Esophagus muscularis mucosa (tissue), 4 donors: ENCODE measurements at regions not wholly inside any gene's neighbourhood (a gene's known extent, or its start where the extent isn't known, plus 50 kb on each side); places are given as distances from the start of the nearest gene placed in this dataset.

Source experiments
- DNase-seq: peaks from one replicate; pipeline ENCODE4 v3.0.0-alpha.2; 2017; ENCODE audit errors: extremely low spot score
- H3K27ac ChIP-seq, 4 donors: fragments of 200-600 bp; sonication (generic); replicated peaks in 1 of 4; 1 replicate in 3 of 4; 2 replicates in 1 of 4; pipeline ENCODE4 v1.5.1; 2016 to 2019; ENCODE audit warnings: mild to moderate bottlenecking in 1 of 4
- H3K27me3 ChIP-seq, 4 donors: fragments of 200-600 bp; sonication (generic); one replicate each; pipeline versions ENCODE4 v1.5.1 to v1.6.0; 2016 to 2019
- H3K36me3 ChIP-seq, 4 donors: fragments of 200-600 bp; sonication (generic); one replicate each; pipeline ENCODE4 v1.5.1; 2016 to 2019
- H3K4me1 ChIP-seq, 4 donors: fragments of 200-600 bp; sonication (generic); one replicate each; pipeline ENCODE4 v1.5.1; 2016 to 2019
- H3K4me3 ChIP-seq, 4 donors: fragments of 200-600 bp; sonication (generic); 1 replicate in 2 of 4; 2 replicates in 2 of 4; pipeline ENCODE4 v1.5.1; 2016 to 2019; ENCODE audit warnings: mild to moderate bottlenecking in 4 of 4, moderate library complexity in 1 of 4
- H3K9me3 ChIP-seq, 4 donors: fragments of 200-600 bp; sonication (generic); 1 replicate in 3 of 4; 2 replicates in 1 of 4; pipeline ENCODE4 v1.5.1; 2016 to 2019
- EP300 ChIP-seq: sonication (generic); formaldehyde crosslinking; IDR thresholded peaks from one replicate; pipeline ENCODE4 v1.6.1; 2017; ENCODE audit warnings: antibody characterized with exemption
- POLR2A ChIP-seq: fragments of 450-650 bp; IDR thresholded peaks from one replicate; pipeline ENCODE4 v1.6.1; 2017; ENCODE audit warnings: antibody characterized with exemption, moderate library complexity, mild to moderate bottlenecking, low read depth
- POLR2AphosphoS5 ChIP-seq, 2 donors: sonication (generic); formaldehyde crosslinking; IDR thresholded peaks; one replicate each; pipeline ENCODE4 v1.6.1; 2017; ENCODE audit warnings: antibody characterized with exemption in 2 of 2
- WGBS: methylation state at CpG from one replicate; pipeline ENCODE4 v1.1.5; 2018; 5-methylcytosine and 5-hydroxymethylcytosine counted together
- intact Hi-C: fragments of 100-400 bp; cut with DNase I; formaldehyde crosslinking; loops from one replicate; pipeline ENCODE4 v1.15.1; 2023
- TF ChIP-seq, protein P1 (sequence below), 3 experiments: fragments of 200-600 bp in 2 of 3; fragments of 450-650 bp in 1 of 3; sonication (generic) in 2 of 3; IDR thresholded peaks; one replicate each; pipeline ENCODE4 v1.5.1; 2017 to 2019; ENCODE audit warnings: antibody characterized with exemption in 3 of 3, mild to moderate bottlenecking in 2 of 3, moderate library complexity in 1 of 3

DNA sequence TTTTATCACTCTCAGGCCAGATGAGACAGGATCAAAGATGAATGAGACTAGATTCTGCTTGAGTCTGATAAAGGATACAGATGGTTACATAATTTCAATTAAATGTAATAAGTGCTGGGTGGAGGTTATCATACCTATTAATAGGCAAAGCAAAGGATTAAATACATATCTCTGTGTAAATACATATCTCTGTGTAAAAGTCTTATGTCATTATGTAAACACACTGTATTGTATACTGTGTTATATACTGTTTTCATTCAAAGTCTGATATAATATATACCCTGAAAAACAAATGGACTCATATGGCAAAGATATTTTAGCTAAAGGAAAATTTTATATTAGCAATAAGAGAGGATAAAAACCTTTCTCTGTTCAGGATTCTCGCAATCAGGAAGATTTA is 605.8 kb upstream of the PTGER4 start:
- Histone ChIP-seq H3K4me3 (no peak overlapping the region), H3K36me3 (no peaks in the 10 kb centered on the region), H3K27ac (no peak overlapping the region), H3K27me3 (no peaks in the 10 kb centered on the region), H3K4me1 (no peaks in the 10 kb centered on the region), H3K9me3 (no peaks in the 10 kb centered on the region)
- 92% methylated on average over 1 of the region's 1 CpG for WGBS
- DNase-seq, result no peak
- intact Hi-C loops, result no loop called here
- TF ChIP-seq EP300 (no peak), POLR2A (no peak), POLR2AphosphoS5 (IDR thresholded peaks at IDR 0.05) (no peak)
- TF ChIP-seq, protein P1, sequence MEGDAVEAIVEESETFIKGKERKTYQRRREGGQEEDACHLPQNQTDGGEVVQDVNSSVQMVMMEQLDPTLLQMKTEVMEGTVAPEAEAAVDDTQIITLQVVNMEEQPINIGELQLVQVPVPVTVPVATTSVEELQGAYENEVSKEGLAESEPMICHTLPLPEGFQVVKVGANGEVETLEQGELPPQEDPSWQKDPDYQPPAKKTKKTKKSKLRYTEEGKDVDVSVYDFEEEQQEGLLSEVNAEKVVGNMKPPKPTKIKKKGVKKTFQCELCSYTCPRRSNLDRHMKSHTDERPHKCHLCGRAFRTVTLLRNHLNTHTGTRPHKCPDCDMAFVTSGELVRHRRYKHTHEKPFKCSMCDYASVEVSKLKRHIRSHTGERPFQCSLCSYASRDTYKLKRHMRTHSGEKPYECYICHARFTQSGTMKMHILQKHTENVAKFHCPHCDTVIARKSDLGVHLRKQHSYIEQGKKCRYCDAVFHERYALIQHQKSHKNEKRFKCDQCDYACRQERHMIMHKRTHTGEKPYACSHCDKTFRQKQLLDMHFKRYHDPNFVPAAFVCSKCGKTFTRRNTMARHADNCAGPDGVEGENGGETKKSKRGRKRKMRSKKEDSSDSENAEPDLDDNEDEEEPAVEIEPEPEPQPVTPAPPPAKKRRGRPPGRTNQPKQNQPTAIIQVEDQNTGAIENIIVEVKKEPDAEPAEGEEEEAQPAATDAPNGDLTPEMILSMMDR (IDR thresholded peaks at IDR 0.05), result no peak

DNA sequence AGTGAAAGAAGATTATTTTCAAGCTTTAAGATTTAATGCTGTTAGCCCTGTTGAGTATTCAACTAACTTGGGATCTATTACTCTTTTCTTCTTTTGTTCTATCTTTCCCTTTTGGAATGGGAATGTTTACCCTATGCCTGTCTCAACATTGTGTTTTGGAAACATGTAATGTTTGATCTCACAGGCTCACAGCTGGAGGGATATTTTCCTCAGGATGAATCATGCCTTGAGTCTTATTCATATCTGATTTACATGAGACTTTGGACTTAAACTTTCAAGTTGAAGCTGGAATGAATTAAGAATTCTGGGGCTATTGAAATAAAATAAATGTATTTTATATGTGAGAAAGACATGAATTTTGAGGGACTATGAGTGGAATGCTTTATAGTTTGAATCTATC is 607.8 kb upstream of the PTGER4 start:
- DNase-seq, result no peak
- Histone ChIP-seq H3K36me3 (no peaks in the 10 kb centered on the region), H3K27me3 (no peaks in the 10 kb centered on the region), H3K27ac (no peak overlapping the region), H3K9me3 (no peaks in the 10 kb centered on the region), H3K4me3 (no peak overlapping the region), H3K4me1 (no peaks in the 10 kb centered on the region)
- intact Hi-C loops, result no loop called here
- TF ChIP-seq POLR2AphosphoS5 (IDR thresholded peaks at IDR 0.05), result no peak
- TF ChIP-seq, protein P1 (IDR thresholded peaks at IDR 0.05), result no peak
- TF ChIP-seq EP300, result no peak
- no peak for TF ChIP-seq POLR2A

DNA sequence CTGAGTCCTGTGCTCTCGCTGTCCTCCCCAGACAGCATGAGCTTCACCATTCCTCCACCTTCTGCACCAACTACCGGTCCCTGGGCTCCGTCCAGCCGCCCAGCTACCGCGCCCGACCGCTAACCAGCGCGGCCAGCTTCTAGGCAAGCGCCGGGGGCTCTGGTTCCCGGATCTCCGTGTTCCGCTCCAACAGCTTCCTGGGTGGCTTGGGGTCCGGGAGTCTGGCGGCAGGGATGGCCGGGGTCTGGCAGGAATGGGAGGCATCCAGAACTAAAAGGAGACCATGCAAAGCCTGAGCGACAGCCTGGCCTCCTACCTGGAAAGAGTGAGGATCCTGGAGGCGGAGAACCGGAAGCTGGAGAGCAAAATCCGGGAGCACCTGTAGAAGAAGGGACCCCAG is 613.1 kb upstream of the PTGER4 start:
- H3K4me1 ChIP-seq, result no peaks in the 10 kb centered on the region
- no peak overlapping the region for H3K4me3 ChIP-seq
- WGBS, result 92% methylated on average over 22 of the region's 22 CpGs
- no peak for DNase-seq
- H3K36me3 ChIP-seq, result no peaks in the 10 kb centered on the region
- H3K9me3 ChIP-seq, result no peaks in the 10 kb centered on the region
- intact Hi-C loops, result no loop called here
- H3K27ac ChIP-seq, result no peak overlapping the region
- TF ChIP-seq EP300, result no peak
- no peak for TF ChIP-seq POLR2A
- TF ChIP-seq, protein P1 (IDR thresholded peaks at IDR 0.05), result no peak
- TF ChIP-seq POLR2AphosphoS5 (IDR thresholded peaks at IDR 0.05), result no peak
- H3K27me3 ChIP-seq, result no peaks in the 10 kb centered on the region

DNA sequence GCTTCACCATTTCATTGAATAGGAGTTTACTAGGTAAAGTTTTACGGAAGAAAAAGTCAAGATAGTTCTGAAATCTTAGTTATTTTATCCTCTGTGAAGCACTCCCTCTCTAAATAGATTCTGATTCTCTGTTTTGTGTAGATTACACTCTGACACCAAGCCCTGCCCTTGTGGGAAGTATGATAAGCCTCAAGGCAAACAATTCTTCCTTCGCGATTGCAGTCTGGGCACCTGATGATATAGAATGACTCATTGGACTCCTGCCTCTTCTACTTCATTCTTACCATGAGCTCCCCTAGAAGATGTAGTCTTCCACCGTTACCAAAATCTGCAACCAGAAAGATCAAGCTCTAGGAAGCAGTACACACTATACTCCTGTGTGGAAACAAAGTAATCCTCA is 626.9 kb upstream of the PTGER4 start:
- Histone ChIP-seq H3K27me3 (no peaks in the 10 kb centered on the region), H3K9me3 (no peaks in the 10 kb centered on the region), H3K4me1 (peaks cover 0 to 12% (median 11%) of the 10 kb centered on the region in 4 donors), H3K36me3 (no peaks in the 10 kb centered on the region), H3K27ac (no peak overlapping the region), H3K4me3 (no peak overlapping the region)
- TF ChIP-seq, protein P1 (IDR thresholded peaks at IDR 0.05), result no peak
- TF ChIP-seq POLR2A (no peak), EP300 (no peak)
- no peak for DNase-seq
- intact Hi-C loops, result no loop called here
- 83% methylated on average over 4 of the region's 4 CpGs for WGBS

DNA sequence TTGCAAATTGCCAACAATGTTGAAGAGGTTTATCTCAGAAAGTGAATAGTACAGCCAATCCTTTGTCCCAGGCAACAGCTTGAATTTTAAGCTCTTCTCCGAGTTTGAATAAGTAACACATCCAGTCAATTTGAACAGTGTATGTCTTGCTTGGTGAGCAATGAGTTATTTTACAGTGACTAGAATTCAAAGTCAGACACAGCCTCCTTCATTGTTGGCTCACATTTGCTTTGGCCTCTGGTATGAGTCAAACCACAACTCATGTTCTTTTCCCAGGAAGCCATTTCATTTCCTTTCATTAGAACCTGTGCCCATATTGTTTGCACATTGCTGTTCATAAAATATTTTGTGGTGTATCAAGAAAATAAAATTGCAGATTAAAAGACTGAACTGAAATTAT is 622.0 kb upstream of the DAB2 start:
- 68% methylated on average over 1 of the region's 1 CpG for WGBS
- H3K36me3 ChIP-seq, result no peaks in the 10 kb centered on the region
- TF ChIP-seq, protein P1 (IDR thresholded peaks at IDR 0.05), result no peak
- TF ChIP-seq EP300 (no peak), POLR2AphosphoS5 (IDR thresholded peaks at IDR 0.05) (no peak), POLR2A (no peak)
- intact Hi-C loops, result no loop called here
- no peak overlapping the region for H3K27ac ChIP-seq
- H3K4me1 ChIP-seq, result no peaks in the 10 kb centered on the region
- no peak for DNase-seq
- H3K9me3 ChIP-seq, result no peaks in the 10 kb centered on the region
- H3K27me3 ChIP-seq, result no peaks in the 10 kb centered on the region
- H3K4me3 ChIP-seq, result no peak overlapping the region
